SKM-1 treated with dmso at 0.1 percent for 144 hours (cell line): ENCODE measurements at regions not wholly inside any gene's neighbourhood (a gene's known extent, or its start where the extent isn't known, plus 50 kb on each side); places are given as distances from the start of the nearest gene placed in this dataset.
"Not testable (repeated sequence)": the region's sequence is repeated elsewhere in the genome, so short reads cannot be mapped to it uniquely, and the experiment has no call there.

Experiments used
- DNase-seq: peaks from one replicate; lab custom pipeline; 2025; ENCODE audit not compliant: unreplicated experiment; lab: John Stamatoyannopoulos, UW

- DNase-seq, result no peak
Observed at GRCh38 chr14:84975241-84975902, 554.6 kb upstream of the FLRT2 start.

- DNase-seq, result no peak
Observed at GRCh38 chr14:84976805-84977204, 553.1 kb upstream of the FLRT2 start.

GRCh38 chr14:84987042-84987441 lies 542.9 kb upstream of the FLRT2 start:
- no peak for DNase-seq

GRCh38 chr14:84988357-84988756 lies 541.6 kb upstream of the FLRT2 start:
- DNase-seq, result no peak

- no peak for DNase-seq
Observed at GRCh38 chr14:84991021-84991420, 538.9 kb upstream of the FLRT2 start.

GRCh38 chr14:84998216-84998615 lies 531.7 kb upstream of the FLRT2 start:
- no peak for DNase-seq

GRCh38 chr14:85002846-85003245 lies 527.1 kb upstream of the FLRT2 start:
- DNase-seq, result no peak

GRCh38 chr14:85003805-85004204 lies 526.1 kb upstream of the FLRT2 start:
- no peak for DNase-seq

GRCh38 chr14:85009506-85009905 lies 520.4 kb upstream of the FLRT2 start:
- no peak for DNase-seq

- DNase-seq, result no peak
Observed at GRCh38 chr14:85010186-85010585, 519.8 kb upstream of the FLRT2 start.

GRCh38 chr14:85016496-85016895 lies 513.4 kb upstream of the FLRT2 start:
- no peak for DNase-seq

GRCh38 chr14:85023866-85024265 lies 506.1 kb upstream of the FLRT2 start:
- DNase-seq, result not testable (repeated sequence)

GRCh38 chr14:85024931-85025330 lies 505.0 kb upstream of the FLRT2 start:
- DNase-seq, result no peak

GRCh38 chr14:85027681-85028370 lies 502.1 kb upstream of the FLRT2 start:
- no peak for DNase-seq

- no peak for DNase-seq
Observed at GRCh38 chr14:85037411-85037810, 492.5 kb upstream of the FLRT2 start.

GRCh38 chr14:85038526-85039352 lies 491.2 kb upstream of the FLRT2 start:
- no peak for DNase-seq

- no peak for DNase-seq
Observed at GRCh38 chr14:85039353-85039626, 490.7 kb upstream of the FLRT2 start.

- DNase-seq, result no peak
Observed at GRCh38 chr14:85040046-85040685, 489.8 kb upstream of the FLRT2 start.

- no peak for DNase-seq
Observed at GRCh38 chr14:85041618-85042017, 488.3 kb upstream of the FLRT2 start.

- no peak for DNase-seq
Observed at GRCh38 chr14:85042301-85042700, 487.6 kb upstream of the FLRT2 start.

- no peak for DNase-seq
Observed at GRCh38 chr14:85050180-85050579, 479.8 kb upstream of the FLRT2 start.

GRCh38 chr14:85052646-85053045 lies 477.3 kb upstream of the FLRT2 start:
- DNase-seq, result no peak
